GM21515 (cell line): ENCODE measurements at regions not wholly inside any gene's neighbourhood (a gene's known extent, or its start where the extent isn't known, plus 50 kb on each side); places are given as distances from the start of the nearest gene placed in this dataset.
"Not testable (repeated sequence)": the region's sequence is repeated elsewhere in the genome, so short reads cannot be mapped to it uniquely, and the experiment has no call there.

Source experiments
- ATAC-seq: cut with Tn5 transposase; IDR thresholded peaks from one replicate; pipeline ENCODE4 v1.9.1; 2021; ENCODE audit not compliant: unreplicated experiment

DNA sequence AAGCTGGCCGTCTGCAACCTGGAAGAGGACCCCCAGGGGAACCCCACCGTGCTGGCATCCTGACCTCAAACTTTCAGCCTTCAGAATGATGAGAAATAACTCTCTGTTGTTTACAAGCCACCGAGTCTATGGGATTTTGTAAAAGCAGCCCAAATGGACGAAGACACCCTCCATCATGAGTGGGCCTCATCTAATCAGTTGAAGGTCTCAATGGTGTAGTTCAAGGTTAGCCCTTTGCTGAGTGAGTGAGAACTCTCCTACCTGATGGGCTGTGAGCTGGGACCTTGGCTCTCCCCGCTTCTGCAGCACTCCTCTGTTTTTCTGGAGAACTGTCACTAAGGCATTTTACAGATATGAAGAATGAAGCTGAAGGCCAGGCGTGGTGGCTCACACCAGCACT is 325.9 kb upstream of the TNRC6C start:
- ATAC-seq, result no peak

DNA sequence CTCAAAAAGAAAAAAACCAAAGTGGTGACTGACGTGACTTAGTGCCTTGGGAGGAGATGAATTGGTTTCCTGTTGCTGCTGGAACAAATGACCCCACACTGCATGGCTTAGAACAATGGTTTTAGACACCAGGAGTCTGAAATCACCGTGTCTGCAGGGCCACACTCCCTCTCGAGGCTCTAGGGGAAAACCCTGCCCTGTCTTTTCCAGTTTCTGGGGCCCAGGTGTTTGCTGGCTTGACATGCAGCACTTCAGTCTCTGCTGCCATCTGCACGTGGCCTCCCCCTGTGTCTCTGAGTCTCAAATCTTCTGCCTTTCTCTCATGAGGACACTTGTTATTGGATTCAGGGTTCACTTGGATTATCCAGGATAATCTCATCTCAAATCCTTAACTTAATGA is 323.8 kb upstream of the TNRC6C start:
- peak; percentile 47 for ATAC-seq

DNA sequence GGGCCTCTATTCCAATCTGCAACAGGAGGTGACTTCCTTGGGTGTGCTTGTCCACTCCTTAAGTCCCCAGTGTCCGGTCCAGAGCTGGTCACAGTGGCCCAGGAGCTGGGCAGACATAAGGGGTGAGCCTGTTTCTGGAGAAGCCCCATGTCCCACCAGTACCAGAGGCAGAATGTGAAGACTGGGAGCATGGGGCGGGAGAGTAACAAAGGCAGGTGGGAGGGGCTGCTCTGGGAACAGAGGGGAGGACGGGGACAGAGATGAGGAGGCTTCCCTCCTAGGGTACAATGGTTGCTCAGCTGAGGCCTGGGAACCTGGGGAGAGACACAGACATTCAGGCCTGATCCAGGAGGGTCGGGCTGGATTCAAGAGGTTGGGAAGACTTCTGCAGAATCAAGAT is 323.3 kb upstream of the TNRC6C start:
- ATAC-seq, result no peak

DNA sequence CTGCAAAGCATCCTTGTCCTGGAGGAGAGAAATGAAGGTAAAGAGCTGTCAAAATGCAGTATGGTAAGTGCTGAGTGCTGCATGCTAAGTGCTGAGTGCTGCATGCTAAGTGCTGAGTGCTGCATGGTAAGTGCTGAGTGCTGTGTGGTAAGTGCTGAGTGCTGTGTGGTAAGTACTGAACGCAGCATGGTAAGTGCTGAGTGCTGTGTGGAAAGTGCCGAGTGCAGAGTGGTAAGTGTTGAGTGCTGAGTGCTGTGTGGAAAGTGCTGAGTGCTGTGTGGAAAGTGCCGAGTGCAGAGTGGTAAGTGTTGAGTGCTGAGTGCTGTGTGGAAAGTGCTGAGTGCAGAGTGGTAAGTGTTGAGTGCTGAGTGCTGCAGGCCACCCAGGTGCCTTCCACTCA is 322.7 kb upstream of the TNRC6C start:
- not testable (repeated sequence) for ATAC-seq

DNA sequence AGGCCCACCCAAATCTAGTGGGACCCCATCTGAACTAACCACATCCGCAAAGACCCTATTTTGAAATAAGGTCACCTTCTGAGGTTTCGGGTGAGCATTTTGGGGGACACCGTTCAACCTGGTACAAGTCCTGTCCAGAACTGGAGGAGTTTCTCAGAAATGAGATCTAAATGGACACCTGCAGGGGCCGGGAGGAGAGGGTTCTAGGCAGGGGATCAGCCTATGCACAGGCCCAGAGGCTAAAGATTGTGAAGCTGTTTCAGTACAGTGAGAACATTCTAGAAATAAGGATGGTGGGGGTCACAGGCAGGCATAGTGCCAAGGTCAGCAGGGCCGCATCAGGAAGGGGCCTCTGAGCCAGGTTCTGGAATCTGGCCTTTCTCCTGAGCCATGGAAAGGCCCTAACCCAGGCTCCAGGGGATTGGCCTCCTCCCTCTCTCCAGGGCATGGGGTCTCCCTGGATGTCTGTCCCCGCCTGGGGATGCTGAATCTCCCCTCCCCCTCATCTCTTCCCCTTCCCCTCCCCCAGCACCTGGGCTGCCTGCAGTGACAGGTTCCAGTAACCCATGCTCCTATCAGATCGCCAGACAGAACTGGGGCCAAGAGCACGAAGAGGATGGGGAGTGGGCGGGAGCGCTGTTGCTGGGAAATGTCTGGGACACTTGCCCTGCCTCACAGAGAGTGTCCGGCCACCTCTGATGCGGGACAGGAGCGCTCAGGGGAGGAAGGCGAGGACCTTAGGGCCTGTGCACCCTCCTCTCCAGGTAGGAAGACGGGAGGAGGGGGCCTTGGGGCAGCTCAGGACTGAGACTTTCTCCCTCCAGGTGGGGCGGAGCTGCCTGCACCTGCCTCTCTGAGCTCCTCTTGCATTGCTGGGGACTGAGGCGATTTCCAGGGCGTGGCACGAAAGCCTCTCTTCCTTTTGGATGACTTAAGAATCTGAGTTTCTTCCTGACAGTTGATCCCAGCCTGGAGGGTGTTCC is 321.4 kb upstream of the TNRC6C start:
- no peak for ATAC-seq

DNA sequence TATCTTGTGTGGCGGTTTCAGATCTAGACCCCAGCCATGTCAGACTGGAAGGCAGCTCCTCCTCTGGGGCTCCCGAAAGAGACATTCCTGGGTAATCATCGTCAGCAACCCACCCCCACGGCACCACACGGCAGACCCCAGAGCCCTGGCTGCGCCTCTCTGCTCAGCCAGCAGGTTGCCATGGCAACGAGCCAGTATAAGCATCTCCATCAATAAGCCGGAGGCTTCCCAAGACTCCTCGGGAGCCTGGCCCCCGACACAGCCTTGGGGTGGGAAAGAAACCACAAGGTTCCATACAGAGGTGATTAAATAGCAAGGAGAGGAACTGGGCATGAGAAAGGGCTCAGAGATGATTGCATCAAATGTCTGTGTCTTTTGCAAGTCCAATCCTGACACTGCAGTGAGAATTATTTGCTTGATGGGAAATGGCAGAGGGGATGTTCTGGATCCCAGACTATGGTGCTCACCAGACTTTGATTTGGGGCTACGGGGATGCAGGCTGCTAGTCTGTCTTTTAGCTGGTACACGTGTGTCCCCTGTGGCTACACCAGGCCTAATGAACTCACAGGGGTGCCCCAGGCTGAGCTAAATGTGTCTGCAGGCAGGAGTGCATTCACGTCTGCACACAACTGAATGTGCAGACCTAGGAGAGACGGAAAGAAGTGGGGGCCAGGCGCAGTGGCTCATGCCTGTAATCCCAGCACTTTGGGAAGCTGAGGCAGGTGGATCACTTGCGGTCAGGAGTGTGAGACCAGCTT is 320.5 kb upstream of the TNRC6C start:
- no peak for ATAC-seq

DNA sequence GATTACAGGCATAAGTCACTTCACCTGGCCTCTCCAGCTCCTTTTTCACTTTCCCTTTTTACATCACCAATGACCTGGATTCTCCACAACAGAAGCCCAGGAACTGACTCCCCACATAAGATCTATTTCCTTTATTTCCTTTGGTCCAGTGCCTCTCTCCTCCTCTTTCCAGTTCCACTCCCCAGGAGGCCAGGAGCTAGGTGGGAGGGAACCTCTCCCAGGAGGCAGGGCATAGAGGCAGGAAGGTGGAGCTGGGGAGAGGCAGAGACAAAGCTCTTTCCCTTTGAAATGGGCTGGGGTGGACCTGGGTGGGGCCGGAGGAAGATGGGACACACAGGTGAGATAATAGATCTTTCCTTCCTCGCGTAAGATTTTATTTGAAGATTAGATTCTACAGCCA is 318.3 kb upstream of the TNRC6C start:
- ATAC-seq, result no peak

DNA sequence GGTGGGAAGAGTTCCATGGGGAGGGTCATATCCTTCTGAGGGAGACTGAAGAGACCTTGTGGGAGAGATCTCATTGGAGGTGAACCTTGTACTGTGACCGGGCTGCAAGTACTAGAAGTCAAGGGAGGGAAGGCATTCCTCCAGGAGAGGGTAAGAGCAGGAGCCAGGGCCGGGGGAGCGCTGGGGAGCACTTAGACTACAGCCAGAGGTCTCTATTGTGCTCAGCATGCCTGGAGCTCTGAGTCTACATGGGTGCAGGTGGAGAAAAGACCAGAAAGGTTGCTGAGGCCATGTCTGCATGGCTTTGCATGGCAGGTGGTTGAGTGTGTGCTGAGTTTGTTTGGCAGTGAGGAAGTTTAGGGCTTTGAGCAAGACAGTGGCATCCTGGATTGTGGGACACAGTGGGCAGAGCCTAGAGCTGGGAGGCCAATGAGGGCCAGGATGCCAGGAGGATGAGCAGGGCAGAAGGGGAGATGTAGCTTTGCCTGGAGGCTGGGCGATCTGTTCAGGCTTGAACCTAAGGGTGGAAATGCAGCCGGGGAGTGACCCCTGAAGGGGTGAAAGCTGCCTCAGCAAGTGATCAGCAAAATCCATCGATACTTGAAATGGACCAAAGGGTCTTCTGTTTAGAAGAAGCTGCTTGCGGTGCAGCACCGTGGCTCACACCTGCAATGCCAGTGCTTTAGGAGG is 317.4 kb upstream of the TNRC6C start:
- ATAC-seq, result no peak

DNA sequence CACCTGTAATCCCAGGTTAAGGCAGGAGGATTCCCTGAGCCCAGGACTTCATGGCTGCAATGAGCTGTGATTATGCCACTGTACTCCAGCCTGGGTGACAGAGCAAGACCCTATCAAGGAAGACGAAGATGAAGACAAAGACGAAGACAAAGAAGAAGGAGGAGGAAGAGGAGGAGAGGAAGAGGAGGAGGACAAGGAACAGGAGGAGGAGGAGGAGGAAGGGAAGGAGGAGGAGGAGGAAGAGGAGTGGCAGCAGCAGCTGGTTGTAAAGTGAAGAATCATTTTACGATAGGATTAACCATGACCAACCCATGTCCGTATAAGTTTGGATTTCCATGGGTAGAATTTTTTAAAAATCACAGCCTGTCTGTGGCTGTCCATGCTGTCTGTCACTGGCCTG is 316.8 kb upstream of the TNRC6C start:
- ATAC-seq, result no peak

DNA sequence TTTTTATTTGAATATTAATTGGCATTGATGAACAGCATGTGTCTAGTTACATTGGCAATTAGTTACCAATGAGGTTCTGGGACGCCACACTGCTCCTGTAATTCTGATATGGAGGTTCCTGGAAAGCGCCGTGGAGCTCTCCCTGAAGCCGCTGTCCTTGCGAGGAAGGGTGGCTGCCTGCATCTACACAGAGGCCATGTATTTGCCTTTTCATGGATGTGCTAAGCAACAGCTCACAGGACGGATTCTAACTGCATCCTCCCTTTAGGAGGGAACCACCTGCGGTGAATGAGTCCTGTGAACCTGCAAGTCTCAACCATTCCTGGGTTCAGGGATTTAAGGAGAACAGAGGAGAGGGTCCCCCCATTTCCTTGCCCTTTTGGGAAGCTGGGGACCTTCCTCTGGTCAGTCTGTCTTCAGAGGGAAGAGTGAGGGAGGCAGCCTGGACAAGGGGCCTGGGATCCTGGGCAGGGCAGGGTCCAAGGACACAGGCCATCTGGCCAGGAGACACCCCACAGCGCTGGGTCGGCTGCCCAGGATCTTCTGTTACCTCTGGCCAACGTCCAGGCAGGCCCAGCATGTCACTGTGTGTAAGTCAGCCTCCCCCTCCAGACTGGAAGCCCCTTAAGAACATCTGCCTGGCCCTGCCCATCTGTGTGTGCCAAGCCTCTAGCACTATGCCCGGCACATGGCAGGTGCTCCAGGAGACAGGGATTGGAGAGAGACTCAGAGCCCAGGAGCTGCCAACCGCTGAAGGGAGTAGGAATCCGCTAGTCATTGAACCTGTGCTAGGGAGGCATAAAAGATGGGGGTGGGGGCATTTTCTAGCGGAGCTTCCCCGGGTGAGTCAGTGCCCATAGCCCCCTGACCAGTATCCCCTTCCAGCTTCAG is 314.1 kb upstream of the TNRC6C start:
- no peak for ATAC-seq

DNA sequence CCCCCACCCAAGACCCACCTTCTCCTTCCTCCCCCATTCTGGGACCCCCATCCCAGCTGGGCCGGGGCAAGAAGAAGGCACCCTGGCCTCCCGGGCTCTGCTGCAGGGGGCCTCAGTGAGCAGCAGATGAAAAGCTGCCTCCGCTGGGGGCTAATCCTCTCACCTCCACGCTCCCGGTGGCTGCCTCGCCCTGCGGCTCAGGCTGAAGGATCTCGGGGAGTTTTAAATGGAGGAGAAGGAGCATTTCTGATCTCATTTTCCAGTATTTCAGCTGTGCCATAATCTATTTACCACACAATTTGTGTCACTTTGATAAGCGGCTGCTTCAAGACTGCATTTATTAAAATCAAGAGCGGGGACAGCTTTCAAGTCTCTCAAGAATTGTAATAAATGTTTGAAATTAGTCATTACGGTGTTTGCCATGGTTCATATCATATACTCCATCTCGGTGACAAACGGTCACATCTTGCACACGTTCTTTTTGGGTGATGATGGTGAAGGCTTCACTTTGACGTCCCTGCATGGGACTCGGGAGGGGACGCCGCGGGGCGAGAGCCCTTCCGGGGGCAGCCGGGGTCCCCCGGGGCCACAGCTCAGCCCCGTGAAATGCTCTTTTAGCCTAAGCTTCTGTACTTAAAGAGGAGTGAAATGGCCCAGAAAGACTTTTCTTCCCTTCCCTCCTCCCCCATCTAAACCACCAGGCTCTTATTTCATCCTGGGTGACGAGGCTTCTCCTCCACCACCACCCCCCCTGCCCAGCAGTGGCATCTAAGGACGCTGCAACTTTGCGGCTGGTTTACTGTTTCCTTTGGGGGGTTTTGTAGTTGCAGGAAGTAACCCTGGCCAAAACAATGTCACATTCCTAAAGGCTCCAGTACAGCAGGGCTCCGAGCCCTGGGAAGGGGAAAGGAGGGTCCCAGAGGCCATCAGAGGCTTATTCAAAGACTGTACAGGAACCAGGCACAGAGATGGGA is 313.1 kb upstream of the TNRC6C start:
- no peak for ATAC-seq

DNA sequence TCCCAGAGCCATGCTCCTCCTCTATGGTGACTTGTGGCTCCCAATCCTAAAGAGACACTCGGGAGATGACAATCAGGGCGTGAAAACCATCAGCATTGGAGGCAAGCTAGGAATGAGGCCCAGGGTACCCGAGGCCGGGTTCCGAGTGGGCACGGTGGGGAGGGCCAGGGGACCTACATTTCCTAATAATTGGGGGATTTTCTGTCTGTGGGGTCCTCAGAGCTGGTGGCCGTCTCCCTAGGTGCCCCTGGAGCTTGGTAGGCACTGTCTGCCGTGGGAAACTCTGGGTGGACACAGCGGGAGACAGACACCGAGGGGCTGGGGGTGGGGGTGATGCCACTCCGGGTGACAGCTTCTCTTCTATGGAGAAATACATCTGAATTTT is 312.5 kb upstream of the TNRC6C start:
- no peak for ATAC-seq

DNA sequence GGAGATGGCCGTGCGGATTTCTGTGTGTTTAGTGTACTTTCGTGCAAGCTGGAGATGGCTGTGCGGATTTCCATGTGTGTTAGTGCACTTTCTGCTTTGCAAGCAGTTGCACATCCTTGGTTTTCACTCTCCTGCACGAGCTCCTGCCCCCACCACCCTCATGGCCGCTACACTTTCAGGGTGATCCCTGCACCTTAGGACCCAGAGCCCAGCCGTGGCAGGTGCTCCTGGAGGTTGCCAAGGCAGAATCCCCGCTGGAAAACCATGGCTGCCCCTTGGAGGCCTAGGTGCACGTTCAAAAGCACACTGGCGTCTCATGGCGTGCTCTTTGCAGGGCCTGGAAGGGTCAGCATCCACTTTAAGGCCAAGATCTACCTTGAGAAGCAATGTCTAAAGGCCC is 311.0 kb upstream of the TNRC6C start:
- no peak for ATAC-seq

DNA sequence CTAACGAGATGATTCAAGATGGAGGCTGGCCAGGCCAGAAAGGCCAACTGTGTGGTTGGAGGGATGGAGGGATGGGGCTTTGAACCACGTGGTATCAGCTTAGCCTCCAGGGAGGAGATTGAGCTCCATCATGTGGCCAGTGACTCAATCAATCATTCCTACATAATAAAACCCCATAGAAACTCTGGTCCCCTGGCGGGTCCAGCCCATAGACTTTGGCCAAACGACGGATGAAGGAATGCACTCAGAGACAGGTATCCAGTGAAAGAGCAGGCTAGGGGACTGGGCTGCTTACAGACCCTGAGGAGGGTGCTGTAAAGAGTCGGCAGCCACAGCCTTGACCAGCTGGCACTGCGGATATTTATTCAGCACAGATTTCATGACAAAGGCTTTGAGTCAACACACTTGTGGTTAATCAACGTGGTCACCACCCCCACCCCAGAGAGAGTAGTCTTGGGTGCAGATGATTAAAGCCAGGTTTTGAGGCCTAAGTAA is 308.7 kb upstream of the TNRC6C start:
- no peak for ATAC-seq

DNA sequence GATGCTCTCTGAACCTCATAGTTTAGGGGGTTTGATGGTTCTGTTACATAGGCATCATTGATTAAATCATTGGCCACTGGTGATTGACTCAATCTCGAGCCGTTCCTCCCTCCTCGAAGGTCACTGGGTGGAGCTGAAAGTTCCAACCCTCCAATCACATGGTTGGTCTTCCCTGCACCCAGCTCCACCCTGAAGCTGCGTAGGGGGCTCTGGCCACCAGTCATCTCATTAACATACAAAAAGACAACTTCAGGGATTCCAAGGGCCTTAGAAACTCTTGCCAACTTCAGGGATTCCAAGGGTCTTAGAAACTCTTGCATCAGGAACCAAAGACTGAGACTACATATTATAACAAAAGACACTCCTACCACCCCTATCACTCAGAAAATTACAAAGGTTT is 306.5 kb upstream of the TNRC6C start:
- ATAC-seq, result no peak

DNA sequence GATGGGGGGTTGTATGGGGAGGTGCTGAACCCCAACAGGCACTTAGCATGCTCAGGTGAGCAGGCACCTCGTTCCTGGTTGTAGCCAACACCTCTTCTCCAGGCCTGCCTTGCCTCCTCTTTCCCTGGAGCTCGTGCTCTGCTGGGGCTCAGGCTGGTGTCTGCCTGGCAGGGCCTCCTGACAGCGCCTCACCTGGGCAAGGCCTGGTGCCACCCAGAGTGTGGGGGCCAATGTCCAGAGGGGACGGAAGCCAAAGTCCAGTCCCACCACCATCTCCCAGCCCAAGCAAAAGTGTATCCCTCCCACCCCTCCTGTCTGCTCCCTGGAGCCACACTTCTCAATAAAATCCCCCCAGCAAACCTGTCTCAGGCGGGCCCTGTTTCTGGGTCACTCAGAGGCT is 304.2 kb upstream of the TNRC6C start:
- no peak for ATAC-seq

DNA sequence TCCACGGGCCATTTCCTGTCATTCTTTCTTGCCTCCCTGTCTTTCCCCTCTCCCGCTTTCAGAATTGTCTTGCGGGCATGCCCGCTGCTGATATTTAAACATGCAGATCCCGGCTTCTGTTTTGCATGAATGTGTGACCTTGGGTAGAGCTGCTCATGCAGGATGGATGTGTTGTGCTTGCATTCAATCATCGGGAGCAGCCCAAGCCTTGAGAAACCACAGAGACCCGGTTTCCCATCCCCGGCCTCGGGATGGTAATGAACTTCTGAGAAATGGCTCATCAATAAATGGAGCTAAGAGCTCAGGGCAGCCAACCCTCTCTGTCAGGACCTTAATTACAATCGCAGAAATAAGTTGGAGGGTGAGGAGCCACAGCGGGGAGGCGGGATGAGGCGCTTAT is 303.7 kb upstream of the TNRC6C start:
- ATAC-seq, result no peak

DNA sequence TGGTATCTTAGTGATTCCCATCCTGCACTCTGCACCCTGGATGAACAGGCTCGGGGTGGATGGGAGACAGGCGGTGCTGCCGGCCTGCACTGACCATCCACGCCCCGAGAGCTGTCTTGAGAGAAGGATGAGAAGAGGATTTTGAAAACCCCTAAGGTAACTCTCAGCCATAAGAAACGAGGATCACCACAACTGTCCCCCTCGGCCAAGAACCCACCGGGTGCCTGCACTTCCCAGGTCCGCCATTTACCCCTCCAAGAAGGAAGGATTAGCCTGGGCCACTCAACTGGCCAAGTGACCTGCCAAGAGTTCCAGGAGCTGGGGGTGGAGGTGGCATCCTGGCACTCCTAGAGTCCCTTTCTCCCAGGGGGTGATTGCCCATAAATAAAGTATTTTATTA is 302.4 kb upstream of the TNRC6C start:
- no peak for ATAC-seq

DNA sequence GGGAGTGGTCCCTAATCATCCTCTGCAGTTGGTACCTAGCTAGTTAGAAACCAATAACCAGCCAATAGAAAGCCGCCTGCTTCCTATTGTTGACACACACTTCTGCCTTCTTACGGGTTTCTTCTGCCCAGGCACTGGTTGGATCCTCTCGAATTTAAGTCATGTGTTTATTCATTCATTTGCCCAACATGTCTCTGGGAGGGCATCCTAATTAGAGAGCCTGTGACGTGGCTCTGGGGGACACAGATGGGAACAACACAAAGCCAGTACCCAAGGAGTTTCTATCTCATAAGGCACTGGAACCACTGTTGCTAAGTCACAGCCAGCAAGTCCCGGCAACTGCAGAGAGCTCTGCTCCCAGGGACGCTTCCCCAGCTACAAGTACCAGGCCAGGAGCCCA is 300.7 kb upstream of the TNRC6C start:
- no peak for ATAC-seq
